GM12878 (cell line): ENCODE measurements at regions not wholly inside any gene's neighbourhood (a gene's known extent, or its start where the extent isn't known, plus 50 kb on each side); places are given as distances from the start of the nearest gene placed in this dataset.

Source experiments
- ATAC-seq: fragments of 200-7000 bp; cut with Tn5 transposase; 3 replicates; pipeline ENCODE4 v1.9.1; 2020; ENCODE audit warnings: mild to moderate bottlenecking, moderate library complexity
- BruUV-seq: library from RNA; stranded (reverse); fragments of 400-500 nt; replicated peaks from 2 replicates; lab custom pipeline; 2021; lab: Mats Ljungman, UMichigan
- CTCF ChIA-PET: fragments of 300-600 bp; sonication (Branson Sonifier 250); formaldehyde crosslinking; extraction: SDS; loops from one replicate; lab custom pipeline; 2021; ENCODE audit warnings: inconsistent platforms; lab: Yijun Ruan, JAX
- POLR2A ChIA-PET: fragments of 350-600 bp; formaldehyde crosslinking; extraction: SDS; loops from one replicate; lab custom pipeline; 2021; ENCODE audit warnings: inconsistent platforms; lab: Charles Lee
- RAD21 ChIA-PET: fragments of 300-600 bp; sonication (Branson Sonifier 250); formaldehyde crosslinking; loops from one replicate; lab custom pipeline; 2023; ENCODE audit warnings: antibody characterized with exemption; ENCODE audit not compliant: unreplicated experiment; lab: Charles Lee
- SMC1A ChIA-PET: fragments of 300-600 bp; sonication (Branson Sonifier 250); formaldehyde crosslinking; loops from one replicate; lab custom pipeline; 2023; ENCODE audit not compliant: unreplicated experiment, uncharacterized antibody; lab: Charles Lee
- DNase-seq: peaks from one replicate; pipeline ENCODE4 v3.0.0-alpha.2; 2011; ENCODE audit warnings: low read depth, low spot score
- FAIRE-seq: peaks from 3 replicates; lab custom pipeline; 2011; peaks lifted over from hg19 to GRCh38; lab: Jason Lieb, UNC
- H2AFZ ChIP-seq: 2 replicates; pipeline ENCODE4 v1.6.0; 2011; ENCODE audit warnings: low read depth, low read length, control low read depth; ENCODE audit not compliant: control insufficient read depth
- H3K27ac ChIP-seq: 2 replicates; pipeline ENCODE4 v1.5.1; 2011; ENCODE audit warnings: control low read depth; ENCODE audit not compliant: control insufficient read depth, insufficient read depth
- H3K27me3 ChIP-seq, 2 experiments: replicated peaks in 1 of 2; 2 replicates each; pipeline versions ENCODE4 v1.6.0 to v1.6.1; 2011; ENCODE audit warnings: low read length in 1 of 2; ENCODE audit not compliant: control insufficient read depth in 2 of 2, insufficient read depth in 2 of 2
- H3K36me3 ChIP-seq, 2 experiments: 2 replicates each; pipeline ENCODE4 v1.5.1; 2011; ENCODE audit warnings: low read length in 1 of 2; ENCODE audit not compliant: control insufficient read depth in 2 of 2, insufficient read depth in 2 of 2
- H3K4me1 ChIP-seq: 2 replicates; pipeline ENCODE4 v1.6.1; 2011; ENCODE audit warnings: mild to moderate bottlenecking, low read length, moderate library complexity, mixed read lengths; ENCODE audit not compliant: control insufficient read depth, insufficient read depth
- H3K4me2 ChIP-seq: 2 replicates; pipeline ENCODE4 v1.6.0; 2011; ENCODE audit warnings: control low read depth; ENCODE audit not compliant: control insufficient read depth, insufficient read depth
- H3K4me3 ChIP-seq: fragments of 200-600 bp; sonication (generic); 2 replicates; pipeline ENCODE4 v1.5.1; 2016
- H3K79me2 ChIP-seq: 2 replicates; pipeline ENCODE4 v1.6.0; 2011; ENCODE audit warnings: low read length; ENCODE audit not compliant: control insufficient read depth, insufficient read depth
- H3K9ac ChIP-seq: 2 replicates; pipeline ENCODE4 v1.8.0; 2011; ENCODE audit warnings: low read length, control low read depth, mixed read lengths; ENCODE audit not compliant: control insufficient read depth, insufficient read depth
- H3K9me3 ChIP-seq: replicated peaks from 3 replicates; pipeline ENCODE4 v1.5.1; 2011; ENCODE audit warnings: mild to moderate bottlenecking, low read length; ENCODE audit not compliant: control insufficient read depth, insufficient read depth
- H4K20me1 ChIP-seq: 2 replicates; pipeline ENCODE4 v1.6.0; 2011; ENCODE audit not compliant: control insufficient read depth, insufficient read depth
- BACH1 ChIP-seq: fragments of 450-650 bp; IDR thresholded peaks from 2 replicates; pipeline ENCODE4 v1.6.1; 2017; ENCODE audit warnings: mild to moderate bottlenecking, borderline replicate concordance
- CEBPB ChIP-seq, 2 experiments: fragments of 150-350 bp in 1 of 2; IDR thresholded peaks; 2 replicates each; pipeline ENCODE4 v1.6.1; 2012 to 2014; ENCODE audit warnings: low read depth in 2 of 2, low read length in 2 of 2, borderline replicate concordance in 1 of 2, inconsistent platforms in 1 of 2
- CEBPZ ChIP-seq: fragments of 150-350 bp; IDR thresholded peaks from 2 replicates; pipeline ENCODE4 v1.6.1; 2016; ENCODE audit warnings: low read depth, low read length
- CHD4 ChIP-seq: fragments of 200-600 bp; sonication (generic); IDR thresholded peaks from 2 replicates; pipeline ENCODE4 v1.6.1; 2016; ENCODE audit warnings: mild to moderate bottlenecking
- CREB1 ChIP-seq: IDR thresholded peaks from 2 replicates; pipeline ENCODE4 v1.6.1; 2012; ENCODE audit warnings: low read depth, mild to moderate bottlenecking, inconsistent platforms
- GATAD2B ChIP-seq: fragments of 450-650 bp; conservative IDR thresholded peaks from 2 replicates; pipeline ENCODE4 v1.6.1; 2017; ENCODE audit warnings: low read depth, mild to moderate bottlenecking, moderate library complexity
- IRF5 ChIP-seq: fragments of 450-650 bp; IDR thresholded peaks from 2 replicates; pipeline ENCODE4 v1.6.1; 2017; ENCODE audit warnings: borderline replicate concordance
- KDM1A ChIP-seq: fragments of 200-600 bp; sonication (generic); IDR thresholded peaks from 2 replicates; pipeline ENCODE4 v1.6.1; 2016; ENCODE audit warnings: borderline replicate concordance
- LARP7 ChIP-seq: fragments of 450-650 bp; IDR thresholded peaks from 2 replicates; pipeline ENCODE4 v1.6.1; 2017; ENCODE audit warnings: mild to moderate bottlenecking
- PKNOX1 ChIP-seq: fragments of 450-650 bp; IDR thresholded peaks from 2 replicates; pipeline ENCODE4 v1.6.1; 2016; ENCODE audit warnings: mild to moderate bottlenecking
- POLR2A ChIP-seq: IDR thresholded peaks from 2 replicates; pipeline ENCODE4 v1.6.1; 2011; ENCODE audit warnings: low read depth, mild to moderate bottlenecking, low read length
- POLR2AphosphoS2 ChIP-seq: IDR thresholded peaks from 2 replicates; pipeline ENCODE4 v1.6.1; 2011; ENCODE audit warnings: low read depth, mild to moderate bottlenecking, low read length, improper control_type of control experiment, moderate library complexity
- RELB ChIP-seq: fragments of 450-650 bp; IDR thresholded peaks from 2 replicates; pipeline ENCODE4 v1.6.1; 2017; ENCODE audit warnings: low read depth, mild to moderate bottlenecking, moderate library complexity
- STAT3 ChIP-seq: IDR thresholded peaks from 2 replicates; pipeline ENCODE4 v1.6.1; 2011; ENCODE audit warnings: low read depth, low read length, improper control_type of control experiment
- TCF12 ChIP-seq: IDR thresholded peaks from 2 replicates; pipeline ENCODE4 v1.6.1; 2011; ENCODE audit warnings: low read depth, mild to moderate bottlenecking, low read length
- WGBS: methylation state at CpG from one replicate; pipeline ENCODE4 v1.1.6; 2016; ENCODE audit warnings: low lambda C conversion rate; ENCODE audit not compliant: insufficient replicate concordance, insufficient coverage; ENCODE audit errors: missing lambda C conversion rate; 5-methylcytosine and 5-hydroxymethylcytosine counted together
- in situ Hi-C: fragments of 300-500 bp; cut with MboI; formaldehyde crosslinking; loops from 9 replicates; pipeline ENCODE4 v1.14.3; 2018; ENCODE audit warnings: mixed read lengths
- intact Hi-C: fragments of 100-400 bp; cut with micrococcal nuclease; formaldehyde crosslinking; loops from one replicate; pipeline ENCODE4 v1.14.2; 2022; ENCODE audit not compliant: unreplicated experiment

- TF ChIP-seq RELB (no peak), KDM1A (no peak), STAT3 (no peak), CEBPZ (no peak), BACH1 (no peak)
These were observed 125.4 kb downstream of the SLC38A6 start (continued) for GRCh38 chr14:61106271-61106958.

GRCh38 chr14:61104358-61104757 is 123.3 kb downstream of the SLC38A6 start:
- no TSS peak for BruUV-seq
- intact Hi-C loops (no loop called here), in situ Hi-C loops (no loop called here)
- CTCF ChIA-PET, result no interaction called here
- RAD21 ChIA-PET, result interaction anchor here (1.2 kb wide), 1 partner anchor 74 kb away, joined by 3 read pairs; no protein-coding TSS in a partner anchor
- H3K4me3 ChIP-seq, result no peak overlapping the region
- SMC1A ChIA-PET, result no interaction called here
- WGBS, result 30% methylated on average over 3 of the region's 3 CpGs
- H3K79me2 ChIP-seq, result no peaks in the 10 kb centered on the region
- no peaks in the 10 kb centered on the region for H3K36me3 ChIP-seq
- peak overlapping the region; percentile 65; the same call in 1 of the 2 replicates for H3K4me2 ChIP-seq
- H3K27me3 ChIP-seq, result no peaks in the 10 kb centered on the region
- ATAC-seq (no peak), DNase-seq (no peak), FAIRE-seq (no peak)
- H2AFZ ChIP-seq, result peak overlapping the region; percentile 52
- no peaks in the 10 kb centered on the region; the same call in 2 of the 3 replicates for H3K9me3 ChIP-seq
- no peaks in the 10 kb centered on the region for H4K20me1 ChIP-seq
- peak overlapping the region; percentile 50 for H3K27ac ChIP-seq
- peaks cover 31% of the 10 kb centered on the region for H3K4me1 ChIP-seq
- H3K9ac ChIP-seq, result no peak overlapping the region
- POLR2A ChIA-PET, result no interaction called here
- TF ChIP-seq TCF12 (no peak), IRF5 (no peak), PKNOX1 (no peak), LARP7 (no peak), POLR2AphosphoS2 (no peak), GATAD2B (no peak), CHD4 (no peak), CREB1 (no peak), POLR2A (no peak), CEBPB (IDR thresholded peaks at IDR 0.05; ENCODE audit: borderline replicate concordance in 1 of 2, low read depth in 2 of 2, low read length in 2 of 2) (no peak)
